Gastroesophageal sphincter (tissue), 4 donors: ENCODE measurements at regions not wholly inside any gene's neighbourhood (a gene's known extent, or its start where the extent isn't known, plus 50 kb on each side); places are given as distances from the start of the nearest gene placed in this dataset.

Source experiments
- ATAC-seq: fragments of 150-250 bp; one replicate; pipeline ENCODE4 v1.9.1; 2016; ENCODE audit warnings: mild to moderate bottlenecking, moderate library complexity
- H3K27ac ChIP-seq, 4 donors: fragments of 200-600 bp; sonication (generic) in 3 of 4; 1 replicate in 3 of 4; 2 replicates in 1 of 4; pipeline ENCODE4 v1.5.1; 2016 to 2019
- H3K27me3 ChIP-seq: fragments of 200-600 bp; sonication (generic); one replicate; pipeline ENCODE4 v1.5.1; 2019
- H3K36me3 ChIP-seq, 2 donors: fragments of 200-600 bp; sonication (generic); one replicate each; pipeline ENCODE4 v1.5.1; 2019; ENCODE audit warnings: control low read depth in 1 of 2
- H3K4me1 ChIP-seq, 3 donors: fragments of 200-600 bp; sonication (generic); 1 replicate in 2 of 3; 2 replicates in 1 of 3; pipeline ENCODE4 v1.5.1; 2016 to 2019; ENCODE audit warnings: control low read depth in 2 of 3
- H3K4me3 ChIP-seq, 2 donors: fragments of 200-600 bp; sonication (generic); one replicate each; pipeline ENCODE4 v1.5.1; 2019; ENCODE audit warnings: mild to moderate bottlenecking in 1 of 2, moderate library complexity in 1 of 2
- H3K9me3 ChIP-seq, 3 donors: fragments of 200-600 bp; sonication (generic); one replicate each; pipeline ENCODE4 v1.5.1; 2017 to 2019; ENCODE audit warnings: control low read depth in 2 of 3
- EP300 ChIP-seq: sonication (generic); formaldehyde crosslinking; IDR thresholded peaks from one replicate; pipeline ENCODE4 v1.6.1; 2017; ENCODE audit warnings: antibody characterized with exemption, mild to moderate bottlenecking
- POLR2A ChIP-seq, 2 donors: fragments of 450-650 bp; IDR thresholded peaks; one replicate each; pipeline ENCODE4 v1.6.1; 2017; ENCODE audit warnings: antibody characterized with exemption in 2 of 2, mild to moderate bottlenecking in 2 of 2, moderate library complexity in 1 of 2
- POLR2AphosphoS5 ChIP-seq: sonication (generic); formaldehyde crosslinking; IDR thresholded peaks from one replicate; pipeline ENCODE4 v1.6.1; 2017; ENCODE audit warnings: antibody characterized with exemption
- WGBS, 2 donors: methylation state at CpG; one replicate each; pipeline ENCODE4 v1.1.5; 2018; ENCODE audit warnings: low coverage in 1 of 2; 5-methylcytosine and 5-hydroxymethylcytosine counted together
- TF ChIP-seq, protein P1 (sequence below), 4 experiments: fragments of 200-600 bp in 2 of 4; fragments of 450-650 bp in 2 of 4; sonication (generic) in 1 of 4; IDR thresholded peaks; one replicate each; pipeline ENCODE4 v1.5.1; 2017 to 2019; ENCODE audit warnings: antibody characterized with exemption in 4 of 4, mild to moderate bottlenecking in 2 of 4, moderate library complexity in 2 of 4

GRCh38 chr1:55541296-55541695 is 326.1 kb upstream of the USP24 start:
- TF ChIP-seq POLR2AphosphoS5 (no peak), EP300 (no peak), POLR2A (IDR thresholded peaks at IDR 0.05) (no peak)
- TF ChIP-seq, protein P1, sequence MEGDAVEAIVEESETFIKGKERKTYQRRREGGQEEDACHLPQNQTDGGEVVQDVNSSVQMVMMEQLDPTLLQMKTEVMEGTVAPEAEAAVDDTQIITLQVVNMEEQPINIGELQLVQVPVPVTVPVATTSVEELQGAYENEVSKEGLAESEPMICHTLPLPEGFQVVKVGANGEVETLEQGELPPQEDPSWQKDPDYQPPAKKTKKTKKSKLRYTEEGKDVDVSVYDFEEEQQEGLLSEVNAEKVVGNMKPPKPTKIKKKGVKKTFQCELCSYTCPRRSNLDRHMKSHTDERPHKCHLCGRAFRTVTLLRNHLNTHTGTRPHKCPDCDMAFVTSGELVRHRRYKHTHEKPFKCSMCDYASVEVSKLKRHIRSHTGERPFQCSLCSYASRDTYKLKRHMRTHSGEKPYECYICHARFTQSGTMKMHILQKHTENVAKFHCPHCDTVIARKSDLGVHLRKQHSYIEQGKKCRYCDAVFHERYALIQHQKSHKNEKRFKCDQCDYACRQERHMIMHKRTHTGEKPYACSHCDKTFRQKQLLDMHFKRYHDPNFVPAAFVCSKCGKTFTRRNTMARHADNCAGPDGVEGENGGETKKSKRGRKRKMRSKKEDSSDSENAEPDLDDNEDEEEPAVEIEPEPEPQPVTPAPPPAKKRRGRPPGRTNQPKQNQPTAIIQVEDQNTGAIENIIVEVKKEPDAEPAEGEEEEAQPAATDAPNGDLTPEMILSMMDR (IDR thresholded peaks at IDR 0.05) = no peak
- 93 to 100% methylated on average over 1 of the region's 1 CpG for WGBS, 2 donors
- Histone ChIP-seq H3K4me1 (peaks cover 0 to 3% (median 0%) of the 10 kb centered on the region in 3 donors), H3K9me3 (no peaks in the 10 kb centered on the region), H3K36me3 (no peaks in the 10 kb centered on the region), H3K4me3 (no peak overlapping the region), H3K27ac (no peak overlapping the region), H3K27me3 (no peaks in the 10 kb centered on the region)
- no peak for ATAC-seq

DNA sequence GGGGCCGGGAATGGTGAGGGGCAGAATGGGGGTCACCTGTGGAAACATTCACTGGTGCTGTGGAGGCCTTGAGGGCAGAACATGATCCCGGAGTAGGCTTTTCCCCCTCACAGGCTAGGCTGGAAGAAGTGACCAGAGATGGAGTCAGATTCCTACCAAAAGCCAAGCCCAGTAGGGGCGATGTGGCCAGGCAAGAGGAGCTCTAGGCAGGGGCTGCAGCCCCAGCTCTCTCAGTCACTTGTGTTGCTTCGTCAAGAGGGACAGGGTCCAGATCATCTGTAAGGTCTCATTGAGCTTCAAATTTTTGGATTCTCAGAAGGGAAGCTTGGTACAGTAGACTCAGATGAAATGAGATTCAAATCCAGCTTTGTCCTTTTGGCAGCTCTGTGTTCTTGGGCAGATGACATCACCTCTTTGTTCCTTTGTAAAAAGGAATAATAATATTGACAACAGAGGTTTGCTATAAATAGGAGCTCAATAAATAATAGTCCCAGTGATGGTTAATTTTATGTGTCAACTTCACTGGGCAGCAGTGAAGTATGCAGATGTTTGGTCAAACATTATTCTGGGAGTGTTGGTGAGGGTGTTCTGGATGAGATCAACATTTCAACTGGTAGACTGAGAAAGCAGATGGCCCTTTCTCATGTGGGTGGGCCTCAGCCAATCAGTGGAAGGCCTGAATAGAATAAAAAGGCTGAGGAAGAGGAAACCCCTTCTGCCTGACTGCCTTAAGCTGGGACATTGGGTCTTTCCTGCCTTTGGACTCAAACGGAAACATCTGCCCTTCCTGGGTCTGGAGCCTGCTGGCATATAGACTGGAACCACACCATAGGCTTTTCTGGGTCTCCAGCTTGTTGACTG is 324.7 kb upstream of the USP24 start:
- H3K27ac ChIP-seq = no peak overlapping the region
- TF ChIP-seq POLR2A (IDR thresholded peaks at IDR 0.05) (no peak), POLR2AphosphoS5 (no peak), EP300 (no peak)
- TF ChIP-seq, protein P1 (IDR thresholded peaks at IDR 0.05) = no peak
- H3K36me3 ChIP-seq = no peaks in the 10 kb centered on the region
- no peaks in the 10 kb centered on the region for H3K9me3 ChIP-seq
- no peak overlapping the region for H3K4me3 ChIP-seq
- no peak for ATAC-seq
- WGBS, 2 donors = 75 to 84% methylated on average over 2 to 4 of the region's 5 CpGs
- peaks cover 0 to 4% (median 0%) of the 10 kb centered on the region in 3 donors for H3K4me1 ChIP-seq
- H3K27me3 ChIP-seq = no peaks in the 10 kb centered on the region

GRCh38 chr1:55538428-55538827 is 323.3 kb upstream of the USP24 start:
- ATAC-seq = no peak
- Histone ChIP-seq H3K9me3 (no peaks in the 10 kb centered on the region), H3K4me1 (peaks cover 0 to 4% (median 0%) of the 10 kb centered on the region in 3 donors), H3K27ac (no peak overlapping the region), H3K4me3 (no peak overlapping the region), H3K36me3 (no peaks in the 10 kb centered on the region), H3K27me3 (no peaks in the 10 kb centered on the region)
- no peak for TF ChIP-seq EP300
- TF ChIP-seq, protein P1 (IDR thresholded peaks at IDR 0.05) = no peak
- TF ChIP-seq POLR2A (IDR thresholded peaks at IDR 0.05) = no peak
- TF ChIP-seq POLR2AphosphoS5 = no peak
- whole genome bisulfite sequencing, 2 donors = 84 to 100% methylated on average over 2 of the region's 2 CpGs

- peak overlapping the region in 1 of 4 donors; percentile 7 for H3K27ac ChIP-seq
Observed at GRCh38 chr1:55536545-55536865, 321.3 kb upstream of the USP24 start.

More at GRCh38 chr1:55536545-55536865, 321.3 kb upstream of the USP24 start:
- WGBS, 2 donors = 14 to 47% methylated on average over 1 to 2 of the region's 2 CpGs
- Histone ChIP-seq H3K9me3 (no peaks in the 10 kb centered on the region), H3K36me3 (no peaks in the 10 kb centered on the region), H3K27me3 (no peaks in the 10 kb centered on the region), H3K4me3 (no peak overlapping the region), H3K4me1 (peaks cover 0 to 4% (median 0%) of the 10 kb centered on the region in 3 donors)
- no peak for ATAC-seq
- TF ChIP-seq POLR2A (IDR thresholded peaks at IDR 0.05) = no peak
- TF ChIP-seq, protein P1 (IDR thresholded peaks at IDR 0.05) = no peak
